Epidermal melanocyte (primary cell): ENCODE measurements at regions not wholly inside any gene's neighbourhood (a gene's known extent, or its start where the extent isn't known, plus 50 kb on each side); places are given as distances from the start of the nearest gene placed in this dataset.
"Not testable (repeated sequence)": the region's sequence is repeated elsewhere in the genome, so short reads cannot be mapped to it uniquely, and the experiment has no call there.

Experiments
- DNase-seq: peaks from one replicate; pipeline ENCODE4 v3.0.0; 2011; ENCODE audit warnings: low spot score; ENCODE audit not compliant: insufficient read length

GRCh38 chr9:115858421-115858820 is 295.2 kb upstream of the PAPPA start:
- DNase-seq, result not testable (repeated sequence)

- no peak for DNase-seq
Observed at GRCh38 chr9:115862021-115862420, 291.6 kb upstream of the PAPPA start.

- DNase-seq, result no peak
Observed at GRCh38 chr9:115864581-115864980, 289.0 kb upstream of the PAPPA start.

DNA sequence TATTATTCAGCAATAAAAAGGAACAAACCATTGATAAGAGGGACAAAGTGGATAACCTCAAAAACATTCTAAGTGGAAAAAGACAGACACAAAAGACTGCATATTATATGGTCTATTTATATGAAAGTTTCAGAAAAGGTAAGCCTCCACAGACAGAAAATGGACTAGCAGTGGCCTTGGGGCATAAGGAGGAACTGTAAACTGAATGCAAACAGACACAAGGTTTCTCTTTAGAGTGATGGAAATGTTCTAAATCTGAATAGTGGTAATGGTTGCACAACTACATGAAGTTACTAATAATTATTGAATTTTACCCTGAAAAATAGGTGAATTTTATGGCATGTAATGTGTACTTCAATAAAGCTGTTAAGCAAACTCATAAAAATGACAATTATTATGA is 286.3 kb upstream of the PAPPA start:
- no peak for DNase-seq

DNA sequence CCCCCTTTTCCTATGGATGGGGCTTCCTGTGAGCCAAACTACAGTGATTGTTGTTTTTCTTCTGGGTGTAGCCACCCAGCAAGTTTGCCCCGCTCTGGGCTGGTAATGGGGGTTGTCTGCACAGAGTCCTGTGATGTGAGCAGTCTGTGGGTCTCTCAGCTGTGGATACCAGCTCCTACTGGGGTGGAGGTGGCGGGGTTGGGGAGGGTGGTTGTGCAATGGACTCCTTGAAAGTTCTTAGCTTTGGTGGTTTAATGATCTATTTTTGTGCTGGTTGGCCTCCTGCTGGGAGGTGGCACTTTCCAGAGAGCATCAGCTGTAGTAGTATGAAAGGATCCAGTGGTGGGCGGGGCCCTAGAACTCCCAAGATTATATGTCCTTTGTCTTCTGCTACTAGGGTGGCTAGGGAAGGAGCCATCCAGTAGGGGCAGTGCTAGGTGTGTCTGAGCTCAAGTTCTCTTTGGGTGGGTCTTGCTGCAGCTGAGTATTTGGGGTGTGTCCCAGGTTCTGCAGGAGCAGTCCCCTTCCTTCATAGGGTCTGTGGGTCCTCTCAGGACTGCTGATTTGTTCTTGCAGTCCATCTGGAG is 275.6 kb upstream of the PAPPA start:
- DNase-seq, result no peak

DNA sequence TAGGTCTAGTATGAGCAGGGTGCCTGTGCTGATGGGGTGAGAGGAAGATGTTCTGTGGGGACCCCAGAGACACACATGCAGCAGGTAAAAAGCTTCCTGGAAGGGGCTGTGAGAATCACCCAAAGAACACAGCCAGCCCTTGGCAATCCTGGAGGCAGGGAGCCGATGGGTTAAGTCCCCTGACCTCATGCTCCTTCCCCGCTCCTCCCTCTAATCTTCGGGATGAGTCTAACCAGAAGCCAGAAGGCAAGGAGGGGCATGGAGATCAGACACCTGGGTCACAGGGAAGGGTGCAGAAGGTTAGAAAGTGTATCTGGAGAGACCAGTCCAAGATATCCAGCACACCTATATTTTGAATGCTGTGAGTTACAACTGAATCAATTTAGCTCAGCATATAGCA is 274.1 kb upstream of the PAPPA start:
- no peak for DNase-seq

DNA sequence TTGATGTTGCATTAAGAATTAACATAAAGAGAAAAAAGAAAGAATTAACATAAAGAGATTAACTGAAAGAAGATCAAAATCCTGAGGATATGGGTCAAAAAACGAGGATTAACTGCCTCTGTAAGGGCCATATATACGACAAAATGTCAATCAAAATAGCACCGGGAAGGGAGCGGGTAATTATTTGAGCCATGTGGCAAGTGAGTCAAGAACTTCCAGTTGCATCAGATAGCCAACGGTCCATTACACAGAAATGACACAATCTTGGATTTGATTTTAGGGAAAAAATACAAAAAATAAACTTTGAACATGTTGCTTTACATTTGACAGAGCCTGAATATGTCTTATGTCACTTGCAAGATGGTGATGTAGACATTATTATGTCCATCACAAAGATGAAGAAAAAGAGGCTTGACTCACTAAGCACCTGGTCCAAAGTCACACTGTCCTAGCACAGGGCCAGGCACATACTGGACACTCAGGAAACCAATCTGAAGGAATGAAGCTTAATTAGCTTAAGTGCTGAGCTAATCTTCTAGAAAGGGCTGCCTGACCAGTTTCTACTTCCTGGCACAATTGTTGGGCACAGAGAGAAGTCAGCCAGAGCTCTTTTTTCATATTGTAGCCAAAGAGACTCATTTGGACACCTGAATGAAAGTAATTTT is 273.2 kb upstream of the PAPPA start:
- DNase-seq, result no peak

DNA sequence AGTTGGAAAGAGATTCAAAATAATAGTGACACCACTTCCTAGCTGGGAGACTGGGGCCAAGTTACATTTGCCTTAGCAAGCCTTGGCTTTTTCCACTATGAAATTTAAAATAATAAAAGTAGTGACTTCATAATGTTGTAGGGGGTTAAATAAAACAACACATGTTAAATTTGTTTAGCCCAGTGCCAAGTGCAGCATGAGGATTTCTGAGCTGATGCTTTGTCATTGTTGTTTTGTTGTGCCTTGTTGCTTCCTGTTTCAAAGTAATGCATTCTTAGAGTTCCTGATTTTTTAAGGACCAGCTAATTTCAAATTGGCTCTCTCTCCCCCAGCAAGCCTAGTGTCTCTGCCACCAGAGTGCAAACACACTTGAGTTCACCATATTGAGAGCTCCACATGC is 270.7 kb upstream of the PAPPA start:
- DNase-seq, result no peak

DNA sequence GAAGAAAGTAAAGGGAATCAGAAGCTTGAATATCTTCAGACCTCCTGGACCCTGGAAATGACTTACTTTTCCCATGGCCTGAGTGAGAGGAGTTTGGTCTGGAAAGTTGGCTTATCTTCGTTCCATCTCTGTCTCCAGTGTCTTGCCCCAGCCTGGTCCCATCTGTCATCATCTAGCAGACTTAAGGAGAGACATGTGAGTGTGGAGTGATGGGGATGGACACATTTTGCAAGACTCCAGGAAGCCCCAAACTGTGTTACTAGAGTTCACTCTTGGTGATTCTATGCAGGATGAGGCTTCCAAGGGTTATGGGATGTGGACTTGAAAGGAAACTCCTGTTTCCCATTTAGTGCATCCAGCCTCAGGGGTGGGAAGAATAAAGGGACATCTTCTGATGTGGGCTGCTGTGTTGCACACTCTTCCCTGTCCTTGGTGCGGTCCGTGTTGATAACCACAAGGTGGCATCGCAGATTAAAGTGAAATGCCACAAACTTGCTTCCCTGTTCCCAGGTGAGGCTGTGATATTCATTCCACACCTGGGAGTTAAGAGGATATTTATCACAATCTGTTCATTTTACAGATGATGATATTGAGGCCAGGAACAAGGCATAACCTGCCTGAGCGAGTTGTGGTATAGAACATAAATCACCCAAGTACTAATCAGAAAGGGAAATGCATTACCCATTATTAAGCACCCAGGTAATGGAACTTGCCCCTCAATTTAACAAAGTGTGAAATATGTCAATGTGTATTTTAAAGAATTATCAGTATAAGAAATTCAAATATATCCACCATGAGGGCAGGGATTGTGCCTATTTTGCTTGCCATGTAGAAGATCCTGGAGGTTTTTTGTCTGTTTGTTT is 269.9 kb upstream of the PAPPA start:
- DNase-seq, result no peak

- DNase-seq, result no peak
Observed at GRCh38 chr9:115884846-115885245, 268.7 kb upstream of the PAPPA start.

DNA sequence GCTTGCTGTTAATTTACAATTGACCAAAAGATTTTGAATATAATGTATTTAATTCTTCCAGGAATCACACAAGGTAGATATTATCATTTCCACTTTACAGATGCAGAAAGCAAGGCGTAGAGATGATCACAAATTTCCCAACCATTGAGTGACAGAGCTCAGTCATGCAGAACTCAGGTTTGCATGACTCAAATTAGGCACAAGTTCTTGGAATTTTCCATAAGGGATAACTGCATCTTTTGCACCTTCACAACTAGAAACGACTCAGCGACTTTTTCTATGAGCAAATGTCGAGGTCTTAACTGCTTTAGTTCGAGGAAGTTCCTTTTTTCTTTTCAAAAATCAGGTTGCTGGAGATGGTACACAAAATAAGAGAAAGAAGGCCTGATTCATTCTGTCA is 265.5 kb upstream of the PAPPA start:
- no peak for DNase-seq

DNA sequence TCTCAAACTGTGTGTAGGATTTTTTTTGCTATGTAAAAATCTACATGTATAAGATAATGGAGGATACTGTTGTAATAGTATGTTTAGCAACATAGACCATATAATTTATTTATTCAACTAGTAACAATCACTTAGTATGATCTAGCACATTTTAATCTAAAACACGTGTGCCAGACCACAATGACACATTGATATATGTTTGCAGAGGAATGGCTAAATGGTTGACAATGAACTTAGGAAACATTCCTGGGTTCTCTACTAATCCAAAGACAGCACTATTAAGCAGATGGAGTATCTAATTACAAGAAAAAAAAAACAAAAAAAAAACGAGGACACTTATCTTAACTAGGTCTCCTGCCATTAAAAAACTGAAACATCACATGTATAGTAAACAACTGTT is 261.7 kb upstream of the PAPPA start:
- no peak for DNase-seq

DNA sequence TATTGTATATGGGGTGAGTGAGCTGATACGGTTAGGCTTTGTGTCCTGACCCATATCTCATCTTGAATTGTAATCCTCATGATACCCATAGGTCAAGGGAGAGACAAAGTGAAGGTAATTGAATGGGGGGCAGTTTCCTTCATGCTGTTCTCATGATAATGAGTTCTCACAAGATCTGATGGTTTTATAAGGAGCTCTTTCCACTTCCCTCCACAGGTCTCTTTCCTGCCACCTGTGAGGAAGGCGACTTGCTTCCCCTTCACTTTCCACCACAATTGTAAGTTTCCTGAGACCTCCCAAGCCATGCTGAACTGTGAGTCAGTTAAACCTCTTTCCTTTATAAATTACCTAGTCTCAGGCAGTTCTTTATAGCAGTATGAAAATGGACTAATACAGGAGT is 255.1 kb upstream of the PAPPA start:
- DNase-seq, result not testable (repeated sequence)

DNA sequence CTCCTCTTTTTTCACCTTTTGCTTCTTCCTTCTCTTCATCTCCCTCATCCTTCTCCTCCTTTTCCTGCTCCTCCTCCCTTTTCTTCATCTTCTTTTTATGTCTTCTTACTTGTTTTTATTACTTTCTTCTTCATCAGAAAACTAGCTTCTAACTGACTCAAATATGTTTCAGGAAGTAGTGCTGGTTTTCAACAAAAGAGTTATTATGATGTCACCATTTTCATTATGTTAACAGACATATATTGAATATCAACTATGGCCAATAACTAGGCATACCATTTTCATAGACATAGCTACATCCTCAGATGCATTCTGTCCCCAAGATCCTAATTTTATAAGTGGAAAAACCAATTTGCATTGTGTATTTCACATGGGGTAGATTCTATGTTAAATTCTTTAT is 252.9 kb upstream of the PAPPA start:
- DNase-seq, result no peak

- DNase-seq, result no peak
Observed at GRCh38 chr9:115910959-115911358, 242.6 kb upstream of the PAPPA start.

GRCh38 chr9:115912086-115912485 is 241.5 kb upstream of the PAPPA start:
- no peak for DNase-seq

DNA sequence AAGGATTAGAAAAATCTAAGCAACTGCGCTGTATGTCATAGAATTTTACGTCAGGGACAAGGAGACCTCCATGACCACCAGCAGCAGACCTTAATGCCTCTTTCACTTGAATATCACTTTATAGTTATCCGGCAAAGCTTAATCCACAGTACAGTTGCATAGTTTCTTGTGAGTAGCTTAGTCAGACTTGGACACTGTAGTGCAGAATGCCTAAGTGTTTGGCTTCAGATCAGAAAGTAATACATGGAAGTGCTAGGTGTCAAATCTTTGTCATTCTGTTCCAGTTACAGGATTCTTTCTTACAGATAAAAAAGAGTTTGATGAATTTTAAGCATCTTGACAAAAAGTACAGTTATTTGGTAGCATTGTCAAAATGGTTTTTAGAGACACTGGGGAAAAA is 239.9 kb upstream of the PAPPA start:
- no peak for DNase-seq

DNA sequence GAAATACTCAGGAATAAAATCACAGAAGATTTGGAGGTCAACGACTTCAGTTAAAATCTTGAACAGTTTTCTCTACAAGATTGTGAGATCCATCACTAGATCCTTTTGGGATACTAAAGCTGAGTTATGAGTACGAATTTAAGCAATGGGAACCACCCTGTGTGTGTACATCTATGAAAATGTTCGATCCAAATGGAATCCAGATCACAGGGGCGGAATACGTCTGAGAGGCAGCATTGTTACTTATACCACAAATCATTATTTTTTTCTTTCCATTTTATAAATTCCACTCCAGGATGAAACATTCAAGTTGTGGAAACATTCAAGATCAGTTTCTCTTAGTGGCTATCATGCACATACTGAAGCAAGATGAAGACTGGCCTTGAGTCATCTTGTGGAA is 239.3 kb upstream of the PAPPA start:
- no peak for DNase-seq

DNA sequence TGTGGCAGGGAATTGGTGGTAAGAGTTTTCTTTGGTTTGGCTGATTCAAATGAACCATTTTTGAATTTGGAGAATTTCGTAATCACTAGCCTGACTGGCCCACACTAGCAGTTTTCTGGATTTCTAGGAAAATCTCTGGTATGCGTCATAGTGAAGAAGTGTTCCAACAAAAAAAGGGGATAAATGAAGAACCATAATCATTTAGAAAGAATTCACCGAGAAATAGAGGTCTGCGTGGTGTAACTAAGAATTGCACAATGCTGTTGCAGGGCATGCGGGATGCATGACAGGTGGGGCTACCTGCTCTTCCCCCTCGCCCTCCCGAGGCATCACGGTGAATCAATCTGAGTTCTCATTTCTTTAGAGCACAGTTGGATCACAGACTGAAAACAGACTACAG is 232.3 kb upstream of the PAPPA start:
- DNase-seq, result no peak

DNA sequence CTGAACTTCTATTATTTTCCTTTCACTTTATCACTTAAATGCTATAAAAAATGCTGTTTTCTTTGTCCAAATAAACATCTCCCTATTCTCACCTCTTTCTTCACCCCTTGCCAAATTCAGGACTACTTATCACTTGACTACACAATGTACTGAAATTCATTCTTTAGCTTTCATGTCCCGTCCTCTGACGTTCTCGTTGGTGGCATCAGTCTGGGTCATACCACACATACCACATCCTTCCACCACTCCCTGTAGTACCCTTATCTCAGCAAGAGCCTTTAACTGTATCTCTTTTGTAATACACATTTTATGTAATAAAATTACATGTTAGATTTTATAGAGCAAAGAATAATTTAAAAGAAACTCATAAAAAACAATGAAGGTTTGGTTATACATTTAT is 231.1 kb upstream of the PAPPA start:
- DNase-seq, result no peak

DNA sequence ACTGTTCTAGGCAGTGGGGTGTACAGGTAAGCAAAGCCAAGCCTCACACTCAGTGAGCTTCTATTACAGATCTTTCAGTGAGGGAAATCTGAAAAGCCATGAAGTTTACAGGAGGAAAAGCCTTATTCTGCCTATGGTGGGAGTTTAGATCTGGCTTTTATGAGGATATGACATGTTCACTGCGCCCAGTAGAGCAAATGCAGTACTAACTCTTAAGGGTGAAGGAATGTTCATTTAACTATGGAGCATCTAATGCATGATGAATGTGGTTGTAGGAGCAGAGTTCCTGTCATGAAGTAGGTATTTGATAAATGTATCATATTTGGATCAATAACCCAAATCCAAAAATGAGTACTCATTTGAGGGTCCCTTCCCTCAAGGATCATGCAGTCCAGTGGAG is 230.2 kb upstream of the PAPPA start:
- no peak for DNase-seq

DNA sequence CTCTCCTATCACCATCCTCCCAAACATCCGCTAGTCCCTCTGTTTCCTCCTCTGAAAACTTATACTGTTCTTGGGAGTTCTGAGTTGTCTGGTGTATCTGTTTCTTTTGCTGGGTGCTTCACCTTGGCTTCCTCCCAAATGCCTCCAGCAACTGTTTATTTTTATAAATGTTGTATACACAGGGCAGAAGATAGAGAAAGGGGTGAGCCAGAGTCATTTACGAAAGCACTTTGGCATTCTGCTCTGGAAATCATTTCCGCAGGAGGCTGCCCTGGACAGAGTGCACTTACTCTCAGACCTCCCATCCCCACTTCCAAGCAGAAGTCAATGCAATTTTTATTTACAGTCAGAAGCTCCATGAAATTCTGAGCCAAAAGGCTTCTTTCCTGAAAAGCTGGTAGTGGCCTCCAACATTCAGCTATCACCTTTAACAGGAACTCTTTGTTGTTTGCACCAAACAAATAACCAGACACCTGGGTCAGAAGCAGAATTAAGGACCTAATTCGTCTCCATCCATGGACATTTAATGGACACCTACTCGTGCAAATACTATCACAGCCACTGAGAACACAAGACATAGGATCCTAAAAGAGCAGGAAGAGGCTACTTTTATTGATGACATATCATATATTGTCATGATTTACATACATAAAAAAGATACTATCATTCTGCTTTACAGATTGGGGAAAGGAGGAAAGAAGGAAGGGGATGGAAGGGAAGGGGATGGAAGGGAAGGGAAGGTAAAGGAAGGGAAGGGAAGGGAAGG is 229.5 kb upstream of the PAPPA start:
- no peak for DNase-seq
